GM23248 (cell line): ENCODE measurements at regions not wholly inside any gene's neighbourhood (a gene's known extent, or its start where the extent isn't known, plus 50 kb on each side); places are given as distances from the start of the nearest gene placed in this dataset.

Source experiments
- EZH2 ChIP-seq: fragments of 200-600 bp; sonication (generic); IDR thresholded peaks from 2 replicates; pipeline ENCODE4 v1.6.1; 2018; ENCODE audit warnings: antibody characterized with exemption, mild to moderate bottlenecking; ENCODE audit not compliant: insufficient read depth, poor library complexity, severe bottlenecking
- EZH2phosphoT487 ChIP-seq: fragments of 200-600 bp; sonication (generic); IDR thresholded peaks from 2 replicates; pipeline ENCODE4 v1.6.1; 2018; ENCODE audit warnings: antibody characterized with exemption, moderate library complexity, mild to moderate bottlenecking, low read depth; ENCODE audit not compliant: insufficient read depth

- TF ChIP-seq EZH2 (no peak), EZH2phosphoT487 (no peak)
Measured at GRCh38 chr4:11866391-11866790, 437.7 kb upstream of the HS3ST1 start.
